HuH-7.5 (cell line): ENCODE measurements at regions not wholly inside any gene's neighbourhood (a gene's known extent, or its start where the extent isn't known, plus 50 kb on each side); places are given as distances from the start of the nearest gene placed in this dataset.

Experiments
- DNase-seq: peaks from one replicate; pipeline ENCODE4 v3.0.0; 2011; ENCODE audit warnings: low spot score

GRCh38 chr13:105297839-105298238 is 1237.6 kb downstream of the EFNB2 start:
- no peak for DNase-seq

- no peak for DNase-seq
Observed at GRCh38 chr13:105291987-105292386, 1243.5 kb downstream of the EFNB2 start.

- DNase-seq = no peak
Observed at GRCh38 chr13:105290596-105290995, 1244.9 kb downstream of the EFNB2 start.

- no peak for DNase-seq
Observed at GRCh38 chr13:105285526-105285925, 1249.9 kb downstream of the EFNB2 start.

- DNase-seq = no peak
Observed at GRCh38 chr13:105282406-105283285, 1252.8 kb downstream of the EFNB2 start.

GRCh38 chr13:105278943-105279381 is 1256.5 kb downstream of the EFNB2 start:
- no peak for DNase-seq

GRCh38 chr13:105276571-105276970 is 1258.9 kb downstream of the EFNB2 start:
- no peak for DNase-seq

- no peak for DNase-seq
Observed at GRCh38 chr13:105273665-105274222, 1261.7 kb downstream of the EFNB2 start.

GRCh38 chr13:105272660-105273631 is 1262.5 kb downstream of the EFNB2 start:
- DNase-seq = no peak

- no peak for DNase-seq
Observed at GRCh38 chr13:105266615-105267014, 1268.8 kb downstream of the EFNB2 start.

- DNase-seq = no peak
Observed at GRCh38 chr13:105262579-105262978, 1272.9 kb downstream of the EFNB2 start.

GRCh38 chr13:105259426-105259825 is 1276.0 kb downstream of the EFNB2 start:
- DNase-seq = no peak

GRCh38 chr13:105255472-105255871 is 1280.0 kb downstream of the EFNB2 start:
- no peak for DNase-seq

- no peak for DNase-seq
Observed at GRCh38 chr13:105251293-105251692, 1284.2 kb downstream of the EFNB2 start.

- DNase-seq = no peak
Observed at GRCh38 chr13:105247830-105248229, 1287.6 kb downstream of the EFNB2 start.

- no peak for DNase-seq
Observed at GRCh38 chr13:105240371-105240770, 1295.1 kb downstream of the EFNB2 start.

GRCh38 chr13:105232439-105232838 is 1303.0 kb downstream of the EFNB2 start:
- no peak for DNase-seq

GRCh38 chr13:105232006-105232405 is 1303.5 kb downstream of the EFNB2 start:
- no peak for DNase-seq

- no peak for DNase-seq
Observed at GRCh38 chr13:105231579-105231978, 1303.9 kb downstream of the EFNB2 start.

- no peak for DNase-seq
Observed at GRCh38 chr13:105220881-105221280, 1314.6 kb downstream of the EFNB2 start.

- no peak for DNase-seq
Observed at GRCh38 chr13:105220063-105220462, 1315.4 kb downstream of the EFNB2 start.

GRCh38 chr13:105219651-105220050 is 1315.8 kb downstream of the EFNB2 start:
- DNase-seq = no peak
